GM12865 (cell line): ENCODE measurements at regions not wholly inside any gene's neighbourhood (a gene's known extent, or its start where the extent isn't known, plus 50 kb on each side); places are given as distances from the start of the nearest gene placed in this dataset.

Experiments used
- DNase-seq: peaks from one replicate; pipeline ENCODE4 v3.0.0; 2010; ENCODE audit warnings: low read depth
- H3K4me3 ChIP-seq: 2 replicates; pipeline ENCODE4 v1.5.1; 2011; ENCODE audit warnings: mild to moderate bottlenecking, low read depth, low read length, control low read depth
- CTCF ChIP-seq: IDR thresholded peaks from 2 replicates; pipeline ENCODE4 v1.5.1; 2011; ENCODE audit warnings: low read length, control low read depth, low read depth, inconsistent platforms; ENCODE audit not compliant: insufficient read depth; ENCODE audit errors: missing control alignments

- no peak overlapping the region for H3K4me3 ChIP-seq
- DNase-seq, result peak; percentile 40
- TF ChIP-seq CTCF, result no peak
Observed at GRCh38 chr6:126614642-126615504, 275.0 kb downstream of the CENPW start.

DNA sequence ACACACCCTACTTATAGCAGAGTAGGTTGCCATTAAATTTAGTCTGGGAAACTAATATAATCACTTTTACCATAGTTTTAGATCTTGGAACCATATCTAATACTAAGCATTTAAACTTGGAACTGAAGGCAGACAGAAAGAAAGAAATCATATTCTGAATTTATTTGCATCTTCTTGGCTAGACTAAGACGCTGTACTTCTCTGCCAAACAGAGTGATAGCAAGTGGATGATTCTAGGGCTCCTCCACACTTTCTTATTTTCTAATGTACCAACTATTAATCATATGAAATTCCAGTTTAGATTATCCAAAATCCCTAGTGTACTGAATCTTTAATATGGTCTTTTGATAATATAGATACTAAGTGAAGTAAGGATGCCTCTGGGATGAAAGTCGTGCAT is 277.0 kb downstream of the CENPW start:
- no peak for TF ChIP-seq CTCF
- no peak for DNase-seq

DNA sequence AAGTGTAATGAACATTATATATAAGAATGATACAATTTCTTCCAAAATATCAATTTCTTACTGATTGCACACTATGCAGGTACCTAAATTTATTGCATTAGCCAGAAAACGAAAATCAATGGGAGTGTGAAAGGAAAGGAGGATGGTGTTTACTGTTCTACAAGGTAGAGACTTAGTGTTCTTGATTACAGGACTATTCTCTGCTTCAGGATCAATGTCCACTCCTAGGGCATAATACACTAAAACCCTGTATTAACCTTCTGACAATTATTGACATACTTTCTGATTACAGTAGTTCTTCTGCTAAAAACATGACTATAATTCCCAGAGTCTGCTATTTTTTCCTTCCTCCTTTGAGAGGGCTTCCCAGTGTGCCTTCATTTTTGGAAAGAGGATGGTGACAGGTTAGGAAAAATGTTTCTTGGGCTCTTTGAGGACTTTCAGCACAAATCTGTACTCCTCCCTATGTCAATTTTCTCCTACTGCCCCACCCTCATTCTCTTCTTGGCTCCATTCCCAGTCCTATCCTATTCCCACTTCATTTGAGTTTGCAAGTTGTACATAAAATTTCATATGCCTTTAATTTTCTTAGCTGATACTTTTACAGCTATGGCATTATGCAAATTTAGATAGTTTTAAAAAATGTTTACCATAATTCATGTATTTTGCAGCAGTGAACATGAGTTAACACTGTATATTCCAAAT is 278.9 kb downstream of the CENPW start:
- no peak for DNase-seq
- H3K4me3 ChIP-seq, result no peak overlapping the region
- no peak for TF ChIP-seq CTCF

More for the DNA sequence above, 277.0 kb downstream of the CENPW start:
- H3K4me3 ChIP-seq, result no peak overlapping the region

- DNase-seq, result no peak
- no peak for TF ChIP-seq CTCF
- H3K4me3 ChIP-seq, result no peak overlapping the region
Observed at GRCh38 chr6:126620719-126621118, 280.8 kb downstream of the CENPW start.

GRCh38 chr6:126625019-126625418 is 285.1 kb downstream of the CENPW start:
- TF ChIP-seq CTCF, result no peak
- no peak for DNase-seq

GRCh38 chr6:126628125-126628524 is 288.2 kb downstream of the CENPW start:
- no peak overlapping the region for H3K4me3 ChIP-seq
- peak; percentile 43 for TF ChIP-seq CTCF
- peak; percentile 23 for DNase-seq

More at GRCh38 chr6:126625019-126625418, 285.1 kb downstream of the CENPW start:
- no peak overlapping the region for H3K4me3 ChIP-seq
